ENCODE measurements at regions not wholly inside any gene's neighbourhood (a gene's known extent, or its start where the extent isn't known, plus 50 kb on each side); places are given as distances from the start of the nearest gene placed in this dataset.
"Not testable (repeated sequence)": the region's sequence is repeated elsewhere in the genome, so short reads cannot be mapped to it uniquely, and the experiment has no call there.

GRCh38 chr13:83077499-83077898, 804.8 kb downstream of the SLITRK1 start:
- FAIRE-seq (no peak), ATAC-seq (no peak), DNase-seq (ENCODE audit: low read depth in 1 of 2, low spot score in 1 of 2) (no peak)
- Histone ChIP-seq H3K4me1 (no peaks in the 10 kb centered on the region), H3K27ac (no peak overlapping the region), H3K4me2 (no peak overlapping the region), H3K9me3 (no peaks in the 10 kb centered on the region), H3K4me3 (no peak overlapping the region)
- POLR2A ChIA-PET = no interaction called here
- 5% methylated on average over 2 of the region's 2 CpGs for WGBS (ENCODE audit: missing lambda C conversion rate)
- peak; percentile 72 for TF ChIP-seq MAFK (IDR thresholded peaks at IDR 0.05; ENCODE audit: partially characterized antibody)
- TF ChIP-seq JUNB (IDR thresholded peaks at IDR 0.05) = no peak
- CTCF ChIA-PET = no interaction called here

DNA sequence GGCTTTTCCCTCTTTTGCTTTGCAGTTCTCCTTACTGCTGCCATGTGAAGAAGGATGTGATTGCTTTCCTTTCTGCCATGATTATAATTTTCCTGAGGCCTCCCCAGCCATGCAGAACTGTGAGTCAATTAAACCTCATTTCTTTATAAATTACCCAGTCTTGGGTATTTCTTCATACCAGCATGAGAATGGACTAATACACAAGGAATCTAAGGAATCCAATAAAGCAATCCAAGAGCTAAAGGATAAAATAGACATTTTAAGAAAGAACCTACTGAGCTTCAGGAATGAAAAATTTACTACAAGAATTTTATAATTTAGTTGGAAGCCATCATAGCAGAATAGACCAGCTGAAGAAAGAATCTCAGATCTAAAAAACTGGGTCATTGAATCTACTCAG, 808.3 kb downstream of the SLITRK1 start:
- H3K4me2 ChIP-seq; POLR2A ChIA-PET; DNase-seq (ENCODE audit: low read depth in 1 of 2, low spot score in 1 of 2); FAIRE-seq; ATAC-seq; H3K27ac ChIP-seq; H3K4me1 ChIP-seq; CTCF ChIA-PET; H3K9me3 ChIP-seq; H3K4me3 ChIP-seq: not testable (repeated sequence)

DNA sequence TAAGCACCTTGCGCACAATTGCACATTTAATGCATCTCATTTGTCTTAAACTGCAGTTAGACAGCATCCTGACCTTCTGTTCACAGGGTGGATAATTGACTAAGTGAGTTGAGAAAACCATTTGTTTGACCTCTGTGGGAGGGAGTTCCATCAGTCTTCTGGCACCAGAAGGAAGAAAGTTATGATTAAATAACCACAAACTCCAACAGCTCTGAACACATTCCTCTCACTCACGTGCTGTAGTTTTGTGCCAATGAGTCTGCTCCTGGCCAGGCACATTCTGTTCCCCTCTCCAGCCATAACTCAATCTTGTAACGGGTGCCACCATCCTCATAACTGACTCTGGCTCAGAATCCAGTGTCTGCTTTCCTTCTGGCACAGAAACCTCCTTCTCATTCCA, 817.2 kb downstream of the SLITRK1 start:
- Histone ChIP-seq H3K4me3 (no peak overlapping the region), H3K9me3 (no peaks in the 10 kb centered on the region), H3K27ac (no peak overlapping the region), H3K4me2 (no peak overlapping the region), H3K4me1 (no peaks in the 10 kb centered on the region)
- 25% methylated on average over 3 of the region's 3 CpGs for WGBS (ENCODE audit: missing lambda C conversion rate)
- CTCF ChIA-PET = no interaction called here
- POLR2A ChIA-PET = no interaction called here
- no peak for TF ChIP-seq FOXS1 (CRISPR knock-in tag; IDR thresholded peaks at IDR 0.05)
- TF ChIP-seq, protein P1, sequence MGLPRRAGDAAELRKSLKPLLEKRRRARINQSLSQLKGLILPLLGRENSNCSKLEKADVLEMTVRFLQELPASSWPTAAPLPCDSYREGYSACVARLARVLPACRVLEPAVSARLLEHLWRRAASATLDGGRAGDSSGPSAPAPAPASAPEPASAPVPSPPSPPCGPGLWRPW (IDR thresholded peaks at IDR 0.05) = no peak
- no peak for TF ChIP-seq RAD21 (conservative IDR thresholded peaks at IDR 0.05 in 1 of 2, IDR thresholded peaks at IDR 0.05 in 1 of 2)
- no peak for TF ChIP-seq ESRRA (IDR thresholded peaks at IDR 0.05; ENCODE audit: borderline replicate concordance, low read length)
- no peak for TF ChIP-seq SREBF2 (IDR thresholded peaks at IDR 0.05)
- TF ChIP-seq, protein P2, sequence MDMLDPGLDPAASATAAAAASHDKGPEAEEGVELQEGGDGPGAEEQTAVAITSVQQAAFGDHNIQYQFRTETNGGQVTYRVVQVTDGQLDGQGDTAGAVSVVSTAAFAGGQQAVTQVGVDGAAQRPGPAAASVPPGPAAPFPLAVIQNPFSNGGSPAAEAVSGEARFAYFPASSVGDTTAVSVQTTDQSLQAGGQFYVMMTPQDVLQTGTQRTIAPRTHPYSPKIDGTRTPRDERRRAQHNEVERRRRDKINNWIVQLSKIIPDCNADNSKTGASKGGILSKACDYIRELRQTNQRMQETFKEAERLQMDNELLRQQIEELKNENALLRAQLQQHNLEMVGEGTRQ (IDR thresholded peaks at IDR 0.05) = no peak
- TF ChIP-seq HDAC2 (IDR thresholded peaks at IDR 0.05) = no peak
- no peak for TF ChIP-seq BCL3 (IDR thresholded peaks at IDR 0.05)
- no peak for TF ChIP-seq MAFK (IDR thresholded peaks at IDR 0.05; ENCODE audit: partially characterized antibody)
- no peak for DNase-seq (ENCODE audit: low read depth in 1 of 2, low spot score in 1 of 2)
- no peak for ATAC-seq
- no peak for FAIRE-seq

DNA sequence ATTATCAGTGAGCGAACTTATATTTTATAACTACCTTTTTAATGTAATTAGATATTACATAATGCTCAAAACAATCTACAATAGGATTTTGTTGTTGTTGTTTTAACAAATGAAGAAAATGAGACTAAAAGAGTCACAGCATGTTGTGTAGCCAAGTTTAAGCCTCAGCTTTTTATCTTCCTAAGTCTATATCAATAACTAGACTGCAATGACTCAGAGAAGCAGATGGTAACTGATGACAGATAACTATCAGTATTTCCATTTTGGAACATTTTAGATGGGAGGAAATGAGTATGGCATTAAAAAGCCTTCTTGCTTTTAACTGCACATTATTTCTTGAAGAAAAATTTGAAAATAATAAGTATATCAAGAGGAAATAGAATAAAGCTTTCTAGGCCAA, 825.2 kb downstream of the SLITRK1 start:
- ATAC-seq = no peak
- no peak overlapping the region for H3K27ac ChIP-seq

More for the DNA sequence above, 825.2 kb downstream of the SLITRK1 start:
- Histone ChIP-seq H3K4me3 (no peak overlapping the region), H3K4me2 (no peak overlapping the region), H3K4me1 (no peaks in the 10 kb centered on the region), H3K9me3 (no peaks in the 10 kb centered on the region)
- CTCF ChIA-PET = no interaction called here
- no peak for FAIRE-seq
- TF ChIP-seq MAX (IDR thresholded peaks at IDR 0.05) (no peak), EHMT2 (IDR thresholded peaks at IDR 0.05; ENCODE audit: low read depth) (no peak), SREBF2 (IDR thresholded peaks at IDR 0.05) (no peak), EHF (CRISPR knock-in tag; IDR thresholded peaks at IDR 0.05) (no peak), CBX2 (IDR thresholded peaks at IDR 0.05; ENCODE audit: borderline replicate concordance, low read depth) (no peak), PHF8 (IDR thresholded peaks at IDR 0.05; ENCODE audit: borderline replicate concordance, low read depth) (no peak), ZNF302 (CRISPR knock-in tag; IDR thresholded peaks at IDR 0.05) (no peak), GATA3 (IDR thresholded peaks at IDR 0.05; ENCODE audit: borderline replicate concordance) (no peak), EP300 (IDR thresholded peaks at IDR 0.05) (no peak), NPAS2 (CRISPR knock-in tag; IDR thresholded peaks at IDR 0.05; ENCODE audit: borderline replicate concordance) (no peak)
- TF ChIP-seq, protein P3, sequence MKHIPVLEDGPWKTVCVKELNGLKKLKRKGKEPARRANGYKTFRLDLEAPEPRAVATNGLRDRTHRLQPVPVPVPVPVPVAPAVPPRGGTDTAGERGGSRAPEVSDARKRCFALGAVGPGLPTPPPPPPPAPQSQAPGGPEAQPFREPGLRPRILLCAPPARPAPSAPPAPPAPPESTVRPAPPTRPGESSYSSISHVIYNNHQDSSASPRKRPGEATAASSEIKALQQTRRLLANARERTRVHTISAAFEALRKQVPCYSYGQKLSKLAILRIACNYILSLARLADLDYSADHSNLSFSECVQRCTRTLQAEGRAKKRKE (CRISPR knock-in tag; IDR thresholded peaks at IDR 0.05; ENCODE audit: low read depth) = no peak
- 64% methylated on average over 1 of the region's 1 CpG for WGBS (ENCODE audit: missing lambda C conversion rate)
- POLR2A ChIA-PET = no interaction called here
- no peak for DNase-seq (ENCODE audit: low read depth in 1 of 2, low spot score in 1 of 2)

Measured in A549 (cell line).